Activated T-cell treated with anti-CD3 and anti-CD28 coated beads, Interleukin-2, amount 50 U/mL, for 4 hours (primary cell): ENCODE measurements at regions not wholly inside any gene's neighbourhood (a gene's known extent, or its start where the extent isn't known, plus 50 kb on each side); places are given as distances from the start of the nearest gene placed in this dataset.

ENCODE experiments used
- ATAC-seq, 2 donors: fragments of 200-7000 bp; cut with Tn5 transposase; one replicate each; pipeline ENCODE4 v1.10.0; 2021
- DNase-seq: peaks from one replicate; pipeline ENCODE4 v3.0.0-alpha.2; 2020
- H3K27me3 Mint-ChIP-seq: one replicate; pipeline ENCODE4 v1.8.0; 2021; ENCODE audit warnings: low read depth, mixed read lengths
- H3K36me3 Mint-ChIP-seq: one replicate; pipeline ENCODE4 v1.8.0; 2022; ENCODE audit warnings: mixed read lengths; ENCODE audit not compliant: insufficient read depth
- H3K4me1 Mint-ChIP-seq: one replicate; pipeline ENCODE4 v1.8.0; 2021; ENCODE audit warnings: low read depth, mixed read lengths
- H3K4me3 Mint-ChIP-seq: one replicate; pipeline ENCODE4 v1.8.0; 2021; ENCODE audit warnings: mild to moderate bottlenecking, moderate library complexity, mixed read lengths
- H3K9me3 Mint-ChIP-seq: one replicate; pipeline ENCODE4 v1.8.0; 2021; ENCODE audit warnings: mixed read lengths

DNA sequence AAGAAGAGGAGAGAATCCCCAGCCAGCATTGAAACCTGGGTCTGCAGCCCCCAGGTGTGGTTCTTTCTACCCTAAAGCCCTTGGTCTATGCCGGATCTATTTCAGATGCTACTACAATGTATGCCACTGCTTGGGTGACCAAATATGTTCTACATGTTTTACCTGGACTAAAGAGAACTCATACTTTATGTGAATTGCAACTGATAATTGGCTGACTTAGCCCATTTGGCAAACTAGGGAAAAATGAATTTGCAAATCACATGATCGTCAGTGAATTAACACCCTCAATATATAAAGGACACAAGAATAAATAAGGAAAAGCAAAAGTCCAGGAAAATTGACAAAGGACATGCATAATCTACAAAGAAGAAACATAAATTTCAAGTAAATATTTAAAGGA, 308.8 kb upstream of the IRX2 start:
- ATAC-seq, result no peak
- Mint-ChIP-seq H3K36me3 (no peaks in the 10 kb centered on the region), H3K4me3 (no peak overlapping the region), H3K27me3 (peaks cover 2% of the 10 kb centered on the region), H3K9me3 (peaks cover 5% of the 10 kb centered on the region), H3K4me1 (no peaks in the 10 kb centered on the region)
- no peak for DNase-seq

- H3K4me1 Mint-ChIP-seq, result no peaks in the 10 kb centered on the region
- ATAC-seq (no peak), DNase-seq (no peak)
- H3K9me3 Mint-ChIP-seq, result peaks cover 5% of the 10 kb centered on the region
- no peaks in the 10 kb centered on the region for H3K36me3 Mint-ChIP-seq
- no peak overlapping the region for H3K4me3 Mint-ChIP-seq
- H3K27me3 Mint-ChIP-seq, result peaks cover 2% of the 10 kb centered on the region
These were observed 308.0 kb upstream of the IRX2 start for GRCh38 chr5:3059488-3059887.

DNA sequence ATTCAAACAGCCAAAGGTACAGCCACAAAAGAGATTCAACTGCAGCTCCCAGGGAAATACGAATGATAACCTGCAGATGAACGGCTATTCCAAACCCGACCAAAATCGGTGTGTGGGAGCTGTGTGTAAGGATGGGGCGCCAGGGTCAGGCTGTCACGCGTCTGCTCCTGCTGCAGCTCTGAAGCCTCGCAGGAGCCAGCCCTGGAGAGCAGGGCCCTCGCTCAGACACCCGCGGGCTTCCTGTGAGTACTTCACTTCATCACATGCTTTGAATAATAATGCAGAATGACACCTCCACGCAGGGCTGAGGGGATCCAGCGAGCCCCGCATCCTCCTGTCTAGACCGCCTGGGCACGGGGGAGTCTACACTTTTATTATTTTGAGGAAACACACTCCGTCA, 307.5 kb upstream of the IRX2 start:
- DNase-seq (no peak), ATAC-seq (no peak)
- Mint-ChIP-seq H3K9me3 (peaks cover 5% of the 10 kb centered on the region), H3K27me3 (peaks cover 2% of the 10 kb centered on the region), H3K4me3 (no peak overlapping the region), H3K36me3 (no peaks in the 10 kb centered on the region), H3K4me1 (no peaks in the 10 kb centered on the region)

DNA sequence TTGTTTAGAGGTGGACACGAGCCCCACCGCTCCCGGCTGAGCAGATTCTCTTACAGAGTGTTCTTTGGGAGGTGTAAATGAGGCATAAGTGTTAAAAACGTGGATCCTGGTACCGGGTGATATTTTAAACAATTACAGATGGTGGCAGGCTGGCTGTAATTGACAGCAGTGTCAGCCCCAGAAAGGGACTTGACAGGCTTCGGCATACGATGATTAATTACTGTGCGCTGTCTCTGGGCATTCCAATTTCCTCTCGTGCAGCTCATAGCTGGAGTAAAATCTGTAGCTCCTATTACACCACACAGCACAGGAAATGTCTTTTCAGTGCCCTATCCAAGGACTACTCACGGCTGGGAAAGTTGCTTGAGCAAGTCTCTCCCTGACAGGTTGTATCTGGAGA, 305.4 kb upstream of the IRX2 start:
- ATAC-seq, result no peak
- no peaks in the 10 kb centered on the region for H3K36me3 Mint-ChIP-seq
- H3K27me3 Mint-ChIP-seq, result peaks cover 2% of the 10 kb centered on the region
- no peaks in the 10 kb centered on the region for H3K9me3 Mint-ChIP-seq
- no peak for DNase-seq
- no peaks in the 10 kb centered on the region for H3K4me1 Mint-ChIP-seq
- no peak overlapping the region for H3K4me3 Mint-ChIP-seq

GRCh38 chr5:3051400-3051799, 299.9 kb upstream of the IRX2 start:
- DNase-seq (no peak), ATAC-seq (no peak)
- Mint-ChIP-seq H3K36me3 (no peaks in the 10 kb centered on the region), H3K4me1 (no peaks in the 10 kb centered on the region), H3K9me3 (no peaks in the 10 kb centered on the region), H3K4me3 (no peak overlapping the region), H3K27me3 (no peaks in the 10 kb centered on the region)

DNA sequence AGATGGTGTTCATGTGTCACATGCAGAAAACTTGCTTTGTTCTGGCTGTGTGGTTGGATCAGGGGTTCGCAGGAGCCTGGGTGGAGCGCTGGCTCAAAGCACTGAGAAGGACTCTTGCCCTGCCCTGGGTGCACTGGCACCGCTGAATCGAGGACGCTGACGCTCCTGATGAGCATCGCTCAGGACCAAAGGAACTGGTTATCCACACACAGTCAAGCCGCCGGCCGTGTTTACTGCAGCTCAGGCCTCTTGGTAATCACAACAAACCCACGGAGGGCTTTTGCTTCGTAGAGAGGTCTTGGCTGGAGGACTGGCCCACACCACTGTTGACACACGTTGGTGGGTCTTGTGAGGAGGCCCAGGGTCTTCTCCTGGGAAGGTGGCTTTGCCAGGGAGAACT, 299.4 kb upstream of the IRX2 start:
- ATAC-seq (no peak), DNase-seq (no peak)
- no peak overlapping the region for H3K4me3 Mint-ChIP-seq
- no peaks in the 10 kb centered on the region for H3K36me3 Mint-ChIP-seq
- no peaks in the 10 kb centered on the region for H3K27me3 Mint-ChIP-seq
- no peaks in the 10 kb centered on the region for H3K4me1 Mint-ChIP-seq
- no peaks in the 10 kb centered on the region for H3K9me3 Mint-ChIP-seq

DNA sequence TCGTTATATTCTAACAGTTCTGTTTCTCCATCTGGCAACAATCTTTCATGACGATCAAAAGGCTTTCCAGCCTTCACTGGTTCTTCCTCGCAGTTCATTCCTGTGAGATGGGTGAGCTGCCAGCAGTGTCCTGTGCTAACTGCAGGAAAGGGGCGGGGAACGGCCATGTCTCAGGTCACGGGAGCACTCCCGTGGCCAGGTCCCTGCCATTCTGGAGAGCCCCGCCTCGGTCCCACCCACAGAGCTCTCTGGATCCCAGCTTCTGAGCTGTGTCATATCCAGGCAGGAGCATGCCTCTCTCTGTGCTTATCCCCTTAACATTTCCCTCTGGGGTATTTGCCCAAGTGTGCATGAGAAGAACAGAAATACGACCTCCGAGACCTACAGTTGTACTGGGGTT, 297.8 kb upstream of the IRX2 start:
- Mint-ChIP-seq H3K27me3 (no peaks in the 10 kb centered on the region), H3K4me3 (no peak overlapping the region), H3K36me3 (no peaks in the 10 kb centered on the region)

GRCh38 chr5:3047212-3047774, 295.8 kb upstream of the IRX2 start:
- Mint-ChIP-seq H3K9me3 (peaks cover 6% of the 10 kb centered on the region), H3K27me3 (no peaks in the 10 kb centered on the region), H3K4me1 (no peaks in the 10 kb centered on the region), H3K4me3 (no peak overlapping the region), H3K36me3 (no peaks in the 10 kb centered on the region)
- DNase-seq, result no peak
- no peak for ATAC-seq

More for the DNA sequence above, 297.8 kb upstream of the IRX2 start:
- Mint-ChIP-seq H3K4me1 (no peaks in the 10 kb centered on the region), H3K9me3 (no peaks in the 10 kb centered on the region)
- ATAC-seq (no peak), DNase-seq (no peak)

DNA sequence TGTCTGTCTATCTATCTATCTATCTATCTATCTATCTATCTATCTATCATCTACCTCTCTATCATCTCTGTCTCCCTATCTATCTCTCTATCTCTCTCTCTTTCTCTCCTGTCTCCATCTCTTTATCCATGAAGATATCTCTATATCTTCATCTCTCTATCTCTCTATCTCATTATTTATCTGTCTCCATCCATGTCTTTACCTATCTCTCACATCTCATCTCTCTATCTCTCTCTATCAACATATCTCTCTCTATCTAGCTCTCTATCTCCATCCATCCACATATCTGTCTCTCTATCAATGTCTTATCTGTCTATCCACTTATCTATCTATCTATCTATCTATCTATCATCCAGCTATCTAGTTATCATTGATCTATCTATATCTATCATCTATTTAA, 292.1 kb upstream of the IRX2 start:
- Mint-ChIP-seq H3K4me3 (no peak overlapping the region), H3K36me3 (no peaks in the 10 kb centered on the region), H3K27me3 (no peaks in the 10 kb centered on the region), H3K9me3 (peaks cover 6% of the 10 kb centered on the region), H3K4me1 (no peaks in the 10 kb centered on the region)
- DNase-seq, result no peak
- ATAC-seq, result no peak

DNA sequence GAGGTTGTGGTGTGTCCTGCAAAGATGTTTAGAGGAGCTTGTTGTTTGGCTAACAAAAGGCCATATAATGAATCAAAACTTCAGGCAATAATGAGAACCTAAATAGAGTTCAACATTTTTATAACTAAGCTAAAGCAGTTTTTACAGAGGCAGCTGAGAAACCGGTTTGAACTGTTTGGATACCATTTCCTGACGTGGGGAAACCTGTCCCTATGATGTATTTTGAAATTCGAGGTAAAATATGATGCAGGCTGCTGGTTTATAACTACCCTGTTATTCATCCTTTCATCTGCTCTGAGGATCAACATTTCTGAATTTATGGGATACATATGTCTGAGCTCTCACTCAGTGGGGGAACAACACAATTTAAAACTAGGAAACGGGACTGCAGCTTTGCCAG, 289.5 kb upstream of the IRX2 start:
- no peaks in the 10 kb centered on the region for H3K4me1 Mint-ChIP-seq
- DNase-seq (no peak), ATAC-seq (no peak)
- peaks cover 6% of the 10 kb centered on the region for H3K9me3 Mint-ChIP-seq
- H3K27me3 Mint-ChIP-seq, result no peaks in the 10 kb centered on the region
- no peaks in the 10 kb centered on the region for H3K36me3 Mint-ChIP-seq
- no peak overlapping the region for H3K4me3 Mint-ChIP-seq

- ATAC-seq, result no peak
- Mint-ChIP-seq H3K27me3 (no peaks in the 10 kb centered on the region), H3K4me1 (no peaks in the 10 kb centered on the region)
These were observed 284.7 kb upstream of the IRX2 start for GRCh38 chr5:3036041-3036788.

GRCh38 chr5:3035452-3035851, 284.0 kb upstream of the IRX2 start:
- H3K4me1 Mint-ChIP-seq, result no peaks in the 10 kb centered on the region
- no peaks in the 10 kb centered on the region for H3K27me3 Mint-ChIP-seq
- no peak overlapping the region for H3K4me3 Mint-ChIP-seq
- H3K9me3 Mint-ChIP-seq, result peaks cover 5% of the 10 kb centered on the region
- no peaks in the 10 kb centered on the region for H3K36me3 Mint-ChIP-seq
- DNase-seq (no peak), ATAC-seq (no peak)

More at GRCh38 chr5:3036041-3036788, 284.7 kb upstream of the IRX2 start:
- no peak for DNase-seq
- peaks cover 3% of the 10 kb centered on the region for H3K9me3 Mint-ChIP-seq
- no peak overlapping the region for H3K4me3 Mint-ChIP-seq
- H3K36me3 Mint-ChIP-seq, result no peaks in the 10 kb centered on the region

DNA sequence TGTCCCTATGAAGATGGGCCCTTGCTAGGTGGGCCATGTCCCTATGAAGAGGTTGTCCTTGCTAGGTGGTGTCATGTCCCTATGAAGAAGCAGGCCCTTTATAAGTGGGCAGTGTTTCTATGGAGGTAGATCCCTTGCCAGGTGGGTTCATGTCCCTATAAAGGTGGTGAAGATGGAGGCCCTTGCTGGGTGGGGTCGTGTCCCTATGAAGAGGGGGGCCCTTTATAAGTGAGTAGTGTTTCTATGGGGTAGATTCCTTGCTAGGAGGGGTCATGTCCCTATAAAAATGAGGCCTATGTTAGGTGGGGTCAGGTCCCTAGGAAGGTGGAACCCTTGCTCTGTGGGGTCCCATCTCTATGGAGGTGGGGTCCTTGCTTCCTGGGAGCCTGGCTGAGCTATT, 283.4 kb upstream of the IRX2 start:
- H3K27me3 Mint-ChIP-seq, result no peaks in the 10 kb centered on the region
- H3K4me1 Mint-ChIP-seq, result no peaks in the 10 kb centered on the region
- no peak for ATAC-seq
- H3K36me3 Mint-ChIP-seq, result no peaks in the 10 kb centered on the region
- H3K9me3 Mint-ChIP-seq, result peaks cover 5% of the 10 kb centered on the region
- H3K4me3 Mint-ChIP-seq, result no peak overlapping the region
- DNase-seq, result no peak

DNA sequence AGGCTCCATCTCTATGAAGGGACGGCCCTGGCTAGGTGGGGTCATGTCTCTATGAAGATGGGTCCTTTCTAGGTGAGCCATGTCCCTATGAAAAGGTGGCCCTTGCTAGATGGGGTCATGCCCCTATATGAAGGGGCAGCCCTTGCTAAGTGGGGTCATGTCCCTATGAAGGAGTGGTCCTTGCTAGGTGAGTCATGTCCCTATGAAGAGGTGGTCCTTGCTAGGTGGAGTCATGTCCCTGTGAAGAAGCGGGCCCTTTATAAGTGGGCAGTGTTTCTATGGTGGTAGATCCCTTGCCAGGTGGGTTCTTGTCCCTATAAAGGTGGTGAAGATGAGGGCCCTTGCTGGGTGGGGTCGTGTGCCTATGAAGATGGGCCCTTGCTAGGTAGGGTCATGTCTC, 283.0 kb upstream of the IRX2 start:
- peaks cover 5% of the 10 kb centered on the region for H3K9me3 Mint-ChIP-seq
- no peaks in the 10 kb centered on the region for H3K4me1 Mint-ChIP-seq
- DNase-seq (no peak), ATAC-seq (no peak)
- H3K36me3 Mint-ChIP-seq, result no peaks in the 10 kb centered on the region
- no peak overlapping the region for H3K4me3 Mint-ChIP-seq
- H3K27me3 Mint-ChIP-seq, result no peaks in the 10 kb centered on the region

DNA sequence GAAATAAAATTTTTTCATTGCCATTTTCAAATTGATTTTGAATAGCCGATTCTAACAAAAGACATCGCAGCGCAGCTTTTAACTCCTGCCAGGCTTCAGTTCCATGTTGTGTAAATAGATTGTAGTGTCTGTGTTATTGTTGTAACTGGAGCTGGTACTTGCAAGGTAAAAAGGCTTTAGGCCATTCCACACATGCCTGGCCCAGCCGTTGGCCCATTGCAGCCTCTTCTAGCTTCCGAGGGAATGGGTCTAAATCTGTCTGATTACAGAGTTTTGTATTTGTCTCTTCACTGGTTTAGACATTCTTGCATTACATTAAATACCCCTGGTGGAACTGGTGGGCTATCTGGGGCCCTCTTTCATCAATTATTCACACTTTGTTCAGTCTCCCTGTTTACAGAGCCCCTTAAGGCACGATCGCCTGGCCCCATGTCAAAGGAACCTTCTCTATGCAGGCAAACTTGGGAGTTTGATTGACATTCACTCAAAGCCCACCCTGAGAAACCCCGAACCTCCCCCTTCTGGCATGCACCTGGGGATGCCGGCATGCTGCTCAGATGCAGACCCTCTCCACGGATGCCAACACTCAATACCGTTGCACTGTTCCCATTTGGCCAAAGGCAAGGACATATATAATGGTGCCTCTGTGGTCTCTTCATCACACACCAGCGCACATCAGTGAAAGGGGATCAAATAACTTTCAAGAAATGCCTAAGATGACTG, 281.7 kb upstream of the IRX2 start:
- H3K36me3 Mint-ChIP-seq, result no peaks in the 10 kb centered on the region
- DNase-seq (no peak), ATAC-seq (no peak)
- H3K9me3 Mint-ChIP-seq, result peaks cover 5% of the 10 kb centered on the region
- H3K4me1 Mint-ChIP-seq, result no peaks in the 10 kb centered on the region
- no peak overlapping the region for H3K4me3 Mint-ChIP-seq
- no peaks in the 10 kb centered on the region for H3K27me3 Mint-ChIP-seq
